Liver (tissue), 7 donors: ENCODE measurements at regions not wholly inside any gene's neighbourhood (a gene's known extent, or its start where the extent isn't known, plus 50 kb on each side); places are given as distances from the start of the nearest gene placed in this dataset.
A peak's percentile ranks its signal among the peaks of the same experiment; 100 is the strongest.

Experiments
- DNase-seq: peaks from one replicate; pipeline ENCODE4 v3.0.0-alpha.2; 2017; ENCODE audit warnings: low spot score
- H3K27ac ChIP-seq, 2 donors: one replicate each; pipeline ENCODE4 v1.7.0; 2013; ENCODE audit warnings: inconsistent platforms in 2 of 2, low read length in 2 of 2, control low read depth in 1 of 2, low read depth in 1 of 2, mild to moderate bottlenecking in 1 of 2
- H3K27me3 ChIP-seq, 4 donors: one replicate each; pipeline versions ENCODE4 v1.6.1 to v1.7.0; 2013; ENCODE audit warnings: low read length in 3 of 4, inconsistent platforms in 1 of 4, mild to moderate bottlenecking in 1 of 4, moderate library complexity in 1 of 4; ENCODE audit not compliant: control insufficient read depth in 4 of 4, insufficient read depth in 4 of 4
- H3K36me3 ChIP-seq, 4 donors: one replicate each; pipeline versions ENCODE4 v1.6.1 to v1.7.0; 2013; ENCODE audit warnings: low read length in 3 of 4, mild to moderate bottlenecking in 3 of 4, low read depth in 1 of 4, moderate library complexity in 1 of 4; ENCODE audit not compliant: control insufficient read depth in 4 of 4, insufficient read depth in 3 of 4
- H3K4me1 ChIP-seq, 4 donors: one replicate each; pipeline versions ENCODE4 v1.6.1 to v1.7.0; 2013; ENCODE audit warnings: low read length in 3 of 4, mild to moderate bottlenecking in 3 of 4, moderate library complexity in 1 of 4; ENCODE audit not compliant: control insufficient read depth in 4 of 4, insufficient read depth in 4 of 4
- H3K4me3 ChIP-seq, 3 donors: one replicate each; pipeline versions ENCODE4 v1.6.1 to v1.7.0; 2013; ENCODE audit warnings: low read length in 3 of 3, control low read depth in 1 of 3, low read depth in 1 of 3, mild to moderate bottlenecking in 1 of 3
- H3K9ac ChIP-seq, 2 donors: one replicate each; pipeline ENCODE4 v1.7.0; 2013; ENCODE audit warnings: low read length in 2 of 2, mild to moderate bottlenecking in 2 of 2, moderate library complexity in 2 of 2, control low read depth in 1 of 2, low read depth in 1 of 2
- H3K9me3 ChIP-seq, 4 donors: one replicate each; pipeline versions ENCODE4 v1.6.1 to v1.7.0; 2013; ENCODE audit warnings: low read length in 3 of 4; ENCODE audit not compliant: control insufficient read depth in 4 of 4
- EGR1 ChIP-seq, 2 donors: IDR thresholded peaks; 2 replicates each; pipeline ENCODE4 v1.6.1; 2016 to 2018; ENCODE audit warnings: antibody characterized with exemption in 2 of 2, low read depth in 2 of 2
- FOXA1 ChIP-seq: IDR thresholded peaks from 2 replicates; pipeline ENCODE4 v1.6.1; 2016; ENCODE audit warnings: antibody characterized with exemption
- FOXA2 ChIP-seq: IDR thresholded peaks from 2 replicates; pipeline ENCODE4 v1.6.1; 2016; ENCODE audit warnings: antibody characterized with exemption
- GABPA ChIP-seq, 2 donors: IDR thresholded peaks in 1 of 2; conservative IDR thresholded peaks in 1 of 2; 2 replicates each; pipeline ENCODE4 v1.6.1; 2016; ENCODE audit warnings: antibody characterized with exemption in 2 of 2, mild to moderate bottlenecking in 1 of 2, moderate library complexity in 1 of 2
- HNF4A ChIP-seq, 2 donors: conservative IDR thresholded peaks; 2 replicates each; pipeline ENCODE4 v1.6.1; 2016; ENCODE audit warnings: antibody characterized with exemption in 2 of 2, mild to moderate bottlenecking in 2 of 2
- JUND ChIP-seq, 2 donors: IDR thresholded peaks; 2 replicates each; pipeline ENCODE4 v1.6.1; 2016; ENCODE audit warnings: antibody characterized with exemption in 2 of 2
- MAX ChIP-seq: IDR thresholded peaks from 2 replicates; pipeline ENCODE4 v1.6.1; 2016; ENCODE audit warnings: antibody characterized with exemption
- NR2F2 ChIP-seq: IDR thresholded peaks from 2 replicates; pipeline ENCODE4 v1.6.1; 2016; ENCODE audit warnings: antibody characterized with exemption
- RAD21 ChIP-seq, 2 donors: IDR thresholded peaks; 2 replicates each; pipeline ENCODE4 v1.6.1; 2016; ENCODE audit warnings: antibody characterized with exemption in 2 of 2, mild to moderate bottlenecking in 2 of 2
- REST ChIP-seq: IDR thresholded peaks from 2 replicates; pipeline ENCODE4 v1.6.1; 2016; ENCODE audit warnings: antibody characterized with exemption, mild to moderate bottlenecking
- RXRA ChIP-seq, 2 donors: IDR thresholded peaks; 2 replicates each; pipeline ENCODE4 v1.6.1; 2017 to 2018; ENCODE audit warnings: antibody characterized with exemption in 2 of 2, mild to moderate bottlenecking in 1 of 2
- TAF1 ChIP-seq: conservative IDR thresholded peaks from 2 replicates; pipeline ENCODE4 v1.6.1; 2016; ENCODE audit warnings: antibody characterized with exemption, mild to moderate bottlenecking
- YY1 ChIP-seq: IDR thresholded peaks from 2 replicates; pipeline ENCODE4 v1.6.1; 2016; ENCODE audit warnings: antibody characterized with exemption, mild to moderate bottlenecking
- ZBTB33 ChIP-seq: IDR thresholded peaks from 2 replicates; pipeline ENCODE4 v1.6.1; 2016; ENCODE audit warnings: antibody characterized with exemption
- WGBS: extraction: QIAGEN DNeasy Blood & Tissue Kit; methylation state at CpG from one replicate; pipeline ENCODE4 v1.1.7; 2013; 5-methylcytosine and 5-hydroxymethylcytosine counted together
- TF ChIP-seq, protein P1 (sequence below): IDR thresholded peaks from 2 replicates; pipeline ENCODE4 v1.6.1; 2016; ENCODE audit warnings: antibody characterized with exemption
- donor health status: healthy.
- donor health status: healthy.
- donor health status: healthy.
- donor health status: healthy.

DNA sequence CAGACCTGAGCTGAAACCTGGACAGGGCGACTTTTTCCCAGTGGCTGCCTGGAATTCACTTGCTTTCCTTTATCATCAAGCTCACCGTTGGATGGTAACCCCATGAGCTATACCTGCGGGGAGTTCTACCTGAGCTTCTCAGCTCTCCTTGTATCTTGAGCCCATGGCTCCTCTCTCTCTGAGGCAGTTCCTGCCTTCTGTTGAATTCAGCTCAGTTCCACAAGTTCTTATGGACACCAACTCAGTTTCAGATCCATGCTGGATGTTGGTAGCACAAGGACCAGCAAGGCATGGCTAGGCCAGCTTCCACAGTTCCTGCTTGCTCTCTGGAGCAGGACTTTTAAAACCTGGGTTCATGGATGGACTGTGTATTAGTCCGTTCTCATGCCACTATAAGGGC, 58.3 kb upstream of the AMPD3 start:
- H3K36me3 ChIP-seq, result no peaks in the 10 kb centered on the region
- no peaks in the 10 kb centered on the region for H3K27me3 ChIP-seq
- no peak overlapping the region for H3K9ac ChIP-seq
- H3K27ac ChIP-seq, result no peak overlapping the region
- H3K4me1 ChIP-seq, result peaks cover 0 to 11% (median 3%) of the 10 kb centered on the region in 4 donors
- no peaks in the 10 kb centered on the region for H3K9me3 ChIP-seq
- TF ChIP-seq YY1, result no peak
- DNase-seq, result no peak
- H3K4me3 ChIP-seq, result no peak overlapping the region
- WGBS, result 94% methylated on average over 4 of the region's 4 CpGs

DNA sequence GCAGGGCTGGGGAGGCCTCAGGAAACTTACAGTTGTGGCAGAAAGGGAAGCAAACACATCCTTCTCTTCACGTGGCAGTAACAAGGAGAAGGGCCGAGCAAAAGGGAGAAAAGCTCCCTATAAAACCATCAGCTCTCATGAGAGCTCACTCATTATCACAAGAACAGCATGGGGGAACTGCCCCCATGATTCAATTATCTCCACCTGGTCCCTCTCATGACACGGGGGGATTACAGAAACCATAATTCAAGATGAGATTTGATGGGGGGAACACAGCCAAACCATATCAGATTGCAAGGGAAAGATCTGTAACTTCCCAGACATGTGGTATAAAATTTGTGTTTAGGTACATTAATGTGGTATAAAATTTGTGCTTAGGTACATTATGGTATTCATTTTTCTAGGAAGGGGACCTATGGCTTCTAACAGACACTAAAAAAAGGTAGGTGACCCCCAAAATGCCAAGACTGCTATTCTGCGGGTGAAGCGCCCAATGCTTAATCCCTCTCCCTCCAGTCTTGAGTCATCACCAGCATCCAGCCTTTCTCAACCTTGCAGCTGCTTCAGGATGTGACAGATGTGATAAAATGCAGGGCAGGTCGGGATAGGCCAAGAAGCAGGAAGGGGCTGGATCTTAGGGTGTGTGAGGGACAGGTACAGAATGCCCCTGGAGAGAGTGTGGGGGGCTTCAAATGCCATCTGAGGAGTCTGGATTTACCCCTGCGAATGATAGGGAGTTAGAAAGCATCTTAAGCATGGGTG, 57.7 kb upstream of the AMPD3 start:
- H3K27me3 ChIP-seq, result no peaks in the 10 kb centered on the region
- TF ChIP-seq FOXA1 (no peak), EGR1 (IDR thresholded peaks at IDR 0.05; ENCODE audit: low read depth in 2 of 2) (no peak), TAF1 (no peak), RAD21 (IDR thresholded peaks at IDR 0.05) (no peak), GABPA (IDR thresholded peaks at IDR 0.05 in 1 of 2, conservative IDR thresholded peaks at IDR 0.05 in 1 of 2) (no peak), JUND (IDR thresholded peaks at IDR 0.05) (no peak), MAX (no peak), NR2F2 (no peak), RXRA (IDR thresholded peaks at IDR 0.05) (no peak), FOXA2 (no peak), HNF4A (conservative IDR thresholded peaks at IDR 0.05) (no peak), ZBTB33 (no peak)
- TF ChIP-seq, protein P1, sequence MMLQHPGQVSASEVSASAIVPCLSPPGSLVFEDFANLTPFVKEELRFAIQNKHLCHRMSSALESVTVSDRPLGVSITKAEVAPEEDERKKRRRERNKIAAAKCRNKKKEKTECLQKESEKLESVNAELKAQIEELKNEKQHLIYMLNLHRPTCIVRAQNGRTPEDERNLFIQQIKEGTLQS, result no peak
- DNase-seq, result peak; percentile 9
- H3K4me1 ChIP-seq, result peaks cover 0 to 11% (median 3%) of the 10 kb centered on the region in 4 donors
- WGBS, result 81% methylated on average over 7 of the region's 7 CpGs
- no peaks in the 10 kb centered on the region for H3K9me3 ChIP-seq
- no peaks in the 10 kb centered on the region for H3K36me3 ChIP-seq
- no peak overlapping the region for H3K4me3 ChIP-seq
- no peak overlapping the region for H3K9ac ChIP-seq
- H3K27ac ChIP-seq, result no peak overlapping the region

GRCh38 chr11:10398525-10398924, 56.5 kb upstream of the AMPD3 start:
- Histone ChIP-seq H3K4me3 (no peak overlapping the region), H3K36me3 (no peaks in the 10 kb centered on the region), H3K27ac (no peak overlapping the region), H3K9ac (no peak overlapping the region), H3K9me3 (no peaks in the 10 kb centered on the region), H3K4me1 (peaks cover 0 to 11% (median 3%) of the 10 kb centered on the region in 4 donors), H3K27me3 (no peaks in the 10 kb centered on the region)
- DNase-seq, result peak; percentile 32
- peak in 1 of 2 donors; percentile 30 for TF ChIP-seq RXRA (IDR thresholded peaks at IDR 0.05)
- no peak for TF ChIP-seq REST
- WGBS, result 59% methylated on average over 4 of the region's 4 CpGs
